K562 (cell line): ENCODE measurements at regions not wholly inside any gene's neighbourhood (a gene's known extent, or its start where the extent isn't known, plus 50 kb on each side); places are given as distances from the start of the nearest gene placed in this dataset.
"Not testable (repeated sequence)": the region's sequence is repeated elsewhere in the genome, so short reads cannot be mapped to it uniquely, and the experiment has no call there.

Source experiments
- ARID1B ChIP-seq: fragments of 450-650 bp; IDR thresholded peaks from 2 replicates; pipeline ENCODE4 v1.6.1; 2016; ENCODE audit warnings: antibody characterized with exemption, mild to moderate bottlenecking, inconsistent platforms
- C11orf30 ChIP-seq: fragments of 450-650 bp; IDR thresholded peaks from 2 replicates; pipeline ENCODE4 v1.6.1; 2016; ENCODE audit warnings: low read depth, mild to moderate bottlenecking
- CXXC5 ChIP-seq: fragments of 250-450 bp; sonication (Bioruptor Pico); IDR thresholded peaks from 2 replicates; pipeline ENCODE4 v1.8.0; 2022; ENCODE audit warnings: inconsistent platforms, mild to moderate bottlenecking, moderate library complexity
- DMBX1 ChIP-seq: fragments of 250-450 bp; sonication (Bioruptor Pico); IDR thresholded peaks from 2 replicates; pipeline ENCODE4 v1.8.0; 2022; ENCODE audit warnings: inconsistent platforms, mild to moderate bottlenecking, moderate library complexity, borderline replicate concordance
- DPF2 ChIP-seq: fragments of 450-650 bp; IDR thresholded peaks from 2 replicates; pipeline ENCODE4 v1.6.1; 2016
- EP300 ChIP-seq: IDR thresholded peaks from 2 replicates; pipeline ENCODE4 v1.6.1; 2012; ENCODE audit warnings: low read length, improper control_type of control experiment
- HIVEP1 ChIP-seq: fragments of 250-450 bp; sonication (Bioruptor Pico); IDR thresholded peaks from 2 replicates; pipeline ENCODE4 v1.4.0; 2020; ENCODE audit warnings: mild to moderate bottlenecking
- JUND ChIP-seq, 2 experiments: IDR thresholded peaks; 2 replicates in 1 of 2; 3 replicates in 1 of 2; pipeline ENCODE4 v1.6.1; 2011; ENCODE audit warnings: borderline replicate concordance in 2 of 2, low read depth in 2 of 2, low read length in 2 of 2, improper control_type of control experiment in 1 of 2, missing biosample characterization in 1 of 2, missing genetic modification characterization in 1 of 2, missing genetic modification reagents in 1 of 2
- NFE2 ChIP-seq: IDR thresholded peaks from 2 replicates; pipeline ENCODE4 v1.6.1; 2014; ENCODE audit warnings: antibody characterized with exemption, low read depth
- PYGO2 ChIP-seq: fragments of 450-650 bp; IDR thresholded peaks from 2 replicates; pipeline ENCODE4 v1.6.1; 2016; ENCODE audit warnings: mild to moderate bottlenecking, missing genetic modification characterization, moderate library complexity, missing compliant biosample characterization
- SMARCA4 ChIP-seq: fragments of 450-650 bp; IDR thresholded peaks from 2 replicates; pipeline ENCODE4 v1.6.1; 2016
- SOX6 ChIP-seq: fragments of 450-650 bp; IDR thresholded peaks from 2 replicates; pipeline ENCODE4 v1.6.1; 2014; ENCODE audit warnings: mild to moderate bottlenecking
- TCF3 ChIP-seq: sonication (generic); formaldehyde crosslinking; IDR thresholded peaks from 2 replicates; pipeline ENCODE4 v1.4.0; 2020; ENCODE audit warnings: mild to moderate bottlenecking, missing genetic modification reagents
- TRIM24 ChIP-seq, 2 experiments: fragments of 450-650 bp; IDR thresholded peaks; 2 replicates each; pipeline ENCODE4 v1.6.1; 2016
- ZNF175 ChIP-seq: fragments of 200-800 bp; sonication (Bioruptor generic); IDR thresholded peaks from 2 replicates; pipeline ENCODE4 v1.6.1; 2016; ENCODE audit warnings: low read depth, mild to moderate bottlenecking, missing genetic modification characterization, missing compliant biosample characterization
- ZNF239 ChIP-seq: fragments of 250-450 bp; sonication (Bioruptor Pico); IDR thresholded peaks from 2 replicates; pipeline ENCODE4 v1.4.0; 2020; ENCODE audit warnings: mild to moderate bottlenecking
- ZNF311 ChIP-seq: fragments of 250-450 bp; sonication (Bioruptor Pico); IDR thresholded peaks from 2 replicates; pipeline ENCODE4 v1.4.0; 2020; ENCODE audit warnings: mild to moderate bottlenecking, moderate library complexity
- ZNF316 ChIP-seq: fragments of 450-650 bp; IDR thresholded peaks from 2 replicates; pipeline ENCODE4 v1.6.1; 2016
- ZNF589 ChIP-seq: fragments of 200-800 bp; sonication (Bioruptor generic); IDR thresholded peaks from 2 replicates; pipeline ENCODE4 v1.6.1; 2016; ENCODE audit warnings: low read depth, missing genetic modification characterization, missing compliant biosample characterization
- TF ChIP-seq, protein P1 (sequence below): fragments of 250-450 bp; sonication (Bioruptor Pico); IDR thresholded peaks from 2 replicates; pipeline ENCODE4 v1.8.0; 2021; ENCODE audit warnings: moderate library complexity, mild to moderate bottlenecking, inconsistent platforms
- TF ChIP-seq, protein P2 (sequence below): fragments of 450-650 bp; conservative IDR thresholded peaks from 2 replicates; pipeline ENCODE4 v1.6.1; 2016; ENCODE audit warnings: missing genetic modification characterization, low read depth, mild to moderate bottlenecking, control low read depth, missing compliant biosample characterization
- TF ChIP-seq, protein P3 (sequence below): fragments of 250-450 bp; sonication (Bioruptor Pico); IDR thresholded peaks from 2 replicates; pipeline ENCODE4 v1.4.0; 2020
- TF ChIP-seq, protein P4 (sequence below): sonication (generic); formaldehyde crosslinking; IDR thresholded peaks from 2 replicates; pipeline ENCODE4 v1.8.0; 2022; ENCODE audit warnings: missing genetic modification reagents, mild to moderate bottlenecking, moderate library complexity, borderline replicate concordance

DNA sequence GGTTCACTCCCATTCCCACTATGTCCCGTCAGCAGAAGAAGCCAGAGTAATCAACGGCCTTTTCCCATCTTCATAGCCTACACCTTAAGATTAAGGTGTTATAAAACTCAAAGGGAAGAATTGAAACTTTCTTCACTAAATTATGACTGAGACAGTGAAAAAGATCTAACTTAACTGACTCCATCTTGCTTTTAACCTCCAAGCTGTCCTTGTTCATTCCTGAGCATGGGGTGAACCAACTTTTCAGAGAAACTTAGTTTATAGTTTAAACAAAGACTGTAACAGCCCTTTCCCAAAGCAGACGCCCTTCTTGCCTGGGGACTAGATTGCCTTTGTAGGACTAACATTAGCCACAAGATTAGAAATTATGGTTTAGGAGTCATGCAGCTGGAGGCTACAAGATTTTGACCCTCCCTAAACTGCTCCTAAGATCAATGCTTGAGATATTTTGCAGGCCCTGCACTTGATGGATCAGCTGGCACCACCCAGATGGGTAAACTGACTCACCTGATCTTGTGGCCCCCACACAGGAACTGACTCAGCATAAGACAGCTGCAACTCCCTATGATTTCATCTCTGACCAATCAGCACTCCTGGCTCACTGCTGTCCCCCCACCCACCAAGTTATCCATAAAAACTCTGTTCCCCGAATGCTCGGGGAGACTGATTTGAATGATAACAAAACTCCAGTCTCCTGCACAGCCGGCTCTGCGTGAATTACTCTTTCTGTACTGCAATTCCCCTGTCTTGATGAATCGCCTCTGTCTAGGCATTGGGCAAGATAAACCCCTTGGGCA is 587.6 kb downstream of the NTRK3 start (continued):
- TF ChIP-seq, protein P1, sequence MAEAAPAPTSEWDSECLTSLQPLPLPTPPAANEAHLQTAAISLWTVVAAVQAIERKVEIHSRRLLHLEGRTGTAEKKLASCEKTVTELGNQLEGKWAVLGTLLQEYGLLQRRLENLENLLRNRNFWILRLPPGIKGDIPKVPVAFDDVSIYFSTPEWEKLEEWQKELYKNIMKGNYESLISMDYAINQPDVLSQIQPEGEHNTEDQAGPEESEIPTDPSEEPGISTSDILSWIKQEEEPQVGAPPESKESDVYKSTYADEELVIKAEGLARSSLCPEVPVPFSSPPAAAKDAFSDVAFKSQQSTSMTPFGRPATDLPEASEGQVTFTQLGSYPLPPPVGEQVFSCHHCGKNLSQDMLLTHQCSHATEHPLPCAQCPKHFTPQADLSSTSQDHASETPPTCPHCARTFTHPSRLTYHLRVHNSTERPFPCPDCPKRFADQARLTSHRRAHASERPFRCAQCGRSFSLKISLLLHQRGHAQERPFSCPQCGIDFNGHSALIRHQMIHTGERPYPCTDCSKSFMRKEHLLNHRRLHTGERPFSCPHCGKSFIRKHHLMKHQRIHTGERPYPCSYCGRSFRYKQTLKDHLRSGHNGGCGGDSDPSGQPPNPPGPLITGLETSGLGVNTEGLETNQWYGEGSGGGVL: peak; percentile 62; the same call in 1 of the 2 replicates
- TF ChIP-seq ZNF311 (peak; percentile 93), SOX6 (0 out of 2 replicates have a peak, but pooled peaks have one; percentile 18), SMARCA4 (0 out of 2 replicates have a peak, but pooled peaks have one; percentile 25), PYGO2 (tag) (0 out of 2 replicates have a peak, but pooled peaks have one; percentile 36), JUND (IDR thresholded peaks at IDR 0.05; ENCODE audit: borderline replicate concordance, low read depth, low read length) (peak; percentile 72), NFE2 (peak; percentile 75), ZNF239 (CRISPR knock-in tag) (peak; percentile 64), CXXC5 (CRISPR knock-in tag) (peak; percentile 55), DMBX1 (peak; percentile 94), C11orf30 (peak; percentile 81), ZNF175 (peak; percentile 57; the same call in 1 of the 2 replicates), ZNF589 (CRISPR knock-in tag) (peak; percentile 79; the same call in 1 of the 2 replicates), TRIM24 (IDR thresholded peaks at IDR 0.05) (0 out of 4 replicates have a peak, but pooled peaks of 1 of the 2 experiments have one; percentile 8), ZNF316 (peak; percentile 76), DPF2 (peak; percentile 51; the same call in 1 of the 2 replicates), TCF3 (CRISPR knock-in tag) (peak; percentile 43; the same call in 1 of the 2 replicates), ARID1B (peak; percentile 73), EP300 (peak; percentile 21; the same call in 1 of the 2 replicates), HIVEP1 (CRISPR knock-in tag) (peak; percentile 33; the same call in 1 of the 2 replicates)
- not testable (repeated sequence) for TF ChIP-seq JUND (tag; IDR thresholded peaks at IDR 0.05; ENCODE audit: borderline replicate concordance, low read depth, low read length)
- TF ChIP-seq, protein P2, sequence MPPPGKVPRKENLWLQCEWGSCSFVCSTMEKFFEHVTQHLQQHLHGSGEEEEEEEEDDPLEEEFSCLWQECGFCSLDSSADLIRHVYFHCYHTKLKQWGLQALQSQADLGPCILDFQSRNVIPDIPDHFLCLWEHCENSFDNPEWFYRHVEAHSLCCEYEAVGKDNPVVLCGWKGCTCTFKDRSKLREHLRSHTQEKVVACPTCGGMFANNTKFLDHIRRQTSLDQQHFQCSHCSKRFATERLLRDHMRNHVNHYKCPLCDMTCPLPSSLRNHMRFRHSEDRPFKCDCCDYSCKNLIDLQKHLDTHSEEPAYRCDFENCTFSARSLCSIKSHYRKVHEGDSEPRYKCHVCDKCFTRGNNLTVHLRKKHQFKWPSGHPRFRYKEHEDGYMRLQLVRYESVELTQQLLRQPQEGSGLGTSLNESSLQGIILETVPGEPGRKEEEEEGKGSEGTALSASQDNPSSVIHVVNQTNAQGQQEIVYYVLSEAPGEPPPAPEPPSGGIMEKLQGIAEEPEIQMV (tag): peak; percentile 72
- TF ChIP-seq, protein P3, sequence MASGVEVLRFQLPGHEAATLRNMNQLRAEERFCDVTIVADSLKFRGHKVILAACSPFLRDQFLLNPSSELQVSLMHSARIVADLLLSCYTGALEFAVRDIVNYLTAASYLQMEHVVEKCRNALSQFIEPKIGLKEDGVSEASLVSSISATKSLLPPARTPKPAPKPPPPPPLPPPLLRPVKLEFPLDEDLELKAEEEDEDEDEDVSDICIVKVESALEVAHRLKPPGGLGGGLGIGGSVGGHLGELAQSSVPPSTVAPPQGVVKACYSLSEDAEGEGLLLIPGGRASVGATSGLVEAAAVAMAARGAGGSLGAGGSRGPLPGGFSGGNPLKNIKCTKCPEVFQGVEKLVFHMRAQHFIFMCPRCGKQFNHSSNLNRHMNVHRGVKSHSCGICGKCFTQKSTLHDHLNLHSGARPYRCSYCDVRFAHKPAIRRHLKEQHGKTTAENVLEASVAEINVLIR (CRISPR knock-in tag): 0 out of 2 replicates have a peak, but pooled peaks have one; percentile 17
- TF ChIP-seq, protein P4, sequence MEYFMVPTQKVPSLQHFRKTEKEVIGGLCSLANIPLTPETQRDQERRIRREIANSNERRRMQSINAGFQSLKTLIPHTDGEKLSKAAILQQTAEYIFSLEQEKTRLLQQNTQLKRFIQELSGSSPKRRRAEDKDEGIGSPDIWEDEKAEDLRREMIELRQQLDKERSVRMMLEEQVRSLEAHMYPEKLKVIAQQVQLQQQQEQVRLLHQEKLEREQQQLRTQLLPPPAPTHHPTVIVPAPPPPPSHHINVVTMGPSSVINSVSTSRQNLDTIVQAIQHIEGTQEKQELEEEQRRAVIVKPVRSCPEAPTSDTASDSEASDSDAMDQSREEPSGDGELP (CRISPR knock-in tag): peak; percentile 91
